ENCODE measurements at regions not wholly inside any gene's neighbourhood (a gene's known extent, or its start where the extent isn't known, plus 50 kb on each side); places are given as distances from the start of the nearest gene placed in this dataset.

DNA sequence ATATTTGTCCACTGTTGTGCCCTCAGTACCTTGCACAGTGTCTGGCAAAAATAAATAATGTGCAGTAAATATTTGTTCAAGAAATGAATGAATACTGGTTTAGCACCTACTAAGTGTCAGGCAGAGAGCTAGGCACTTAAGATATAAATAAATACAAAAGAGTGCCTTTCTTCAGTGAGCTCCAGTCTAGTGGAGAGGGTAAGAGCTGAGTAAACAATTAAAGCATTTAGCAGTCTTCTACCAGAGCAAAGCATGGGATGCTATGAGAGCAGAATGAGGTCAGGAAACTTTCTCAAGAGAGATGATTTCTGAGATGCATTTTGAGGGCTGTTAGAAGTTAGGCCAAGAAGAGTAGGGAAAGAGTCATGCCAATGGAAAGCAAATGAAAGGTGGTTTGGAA is 314.7 kb downstream of the DSC3 start:
- no peak for ATAC-seq
- TF ChIP-seq GLIS3 (CRISPR knock-in tag; IDR thresholded peaks at IDR 0.05) (no peak), ZFP3 (CRISPR knock-in tag; IDR thresholded peaks at IDR 0.05) (no peak), SNAI2 (CRISPR knock-in tag; IDR thresholded peaks at IDR 0.05) (no peak), OSR1 (CRISPR knock-in tag; IDR thresholded peaks at IDR 0.05) (no peak), ZNF70 (CRISPR knock-in tag; IDR thresholded peaks at IDR 0.05) (no peak), ZC3H10 (CRISPR knock-in tag; IDR thresholded peaks at IDR 0.05) (no peak), ZNF565 (CRISPR knock-in tag; conservative IDR thresholded peaks at IDR 0.05; ENCODE audit: low read depth) (no peak), RARB (CRISPR knock-in tag; IDR thresholded peaks at IDR 0.05) (no peak), ZNF8 (CRISPR knock-in tag; IDR thresholded peaks at IDR 0.05) (no peak), BACH2 (CRISPR knock-in tag; IDR thresholded peaks at IDR 0.05; ENCODE audit: borderline replicate concordance) (no peak), ESRRG (CRISPR knock-in tag; IDR thresholded peaks at IDR 0.05) (no peak), ISL1 (CRISPR knock-in tag; IDR thresholded peaks at IDR 0.05) (no peak), TOX (CRISPR knock-in tag; IDR thresholded peaks at IDR 0.05; ENCODE audit: borderline replicate concordance) (no peak), ARNTL (CRISPR knock-in tag; IDR thresholded peaks at IDR 0.05; ENCODE audit: borderline replicate concordance, low read depth) (no peak)
- TF ChIP-seq, protein P1, sequence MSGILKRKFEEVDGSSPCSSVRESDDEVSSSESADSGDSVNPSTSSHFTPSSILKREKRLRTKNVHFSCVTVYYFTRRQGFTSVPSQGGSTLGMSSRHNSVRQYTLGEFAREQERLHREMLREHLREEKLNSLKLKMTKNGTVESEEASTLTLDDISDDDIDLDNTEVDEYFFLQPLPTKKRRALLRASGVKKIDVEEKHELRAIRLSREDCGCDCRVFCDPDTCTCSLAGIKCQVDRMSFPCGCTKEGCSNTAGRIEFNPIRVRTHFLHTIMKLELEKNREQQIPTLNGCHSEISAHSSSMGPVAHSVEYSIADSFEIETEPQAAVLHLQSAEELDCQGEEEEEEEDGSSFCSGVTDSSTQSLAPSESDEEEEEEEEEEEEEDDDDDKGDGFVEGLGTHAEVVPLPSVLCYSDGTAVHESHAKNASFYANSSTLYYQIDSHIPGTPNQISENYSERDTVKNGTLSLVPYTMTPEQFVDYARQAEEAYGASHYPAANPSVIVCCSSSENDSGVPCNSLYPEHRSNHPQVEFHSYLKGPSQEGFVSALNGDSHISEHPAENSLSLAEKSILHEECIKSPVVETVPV (CRISPR knock-in tag; IDR thresholded peaks at IDR 0.05) = no peak
- TF ChIP-seq, protein P2, sequence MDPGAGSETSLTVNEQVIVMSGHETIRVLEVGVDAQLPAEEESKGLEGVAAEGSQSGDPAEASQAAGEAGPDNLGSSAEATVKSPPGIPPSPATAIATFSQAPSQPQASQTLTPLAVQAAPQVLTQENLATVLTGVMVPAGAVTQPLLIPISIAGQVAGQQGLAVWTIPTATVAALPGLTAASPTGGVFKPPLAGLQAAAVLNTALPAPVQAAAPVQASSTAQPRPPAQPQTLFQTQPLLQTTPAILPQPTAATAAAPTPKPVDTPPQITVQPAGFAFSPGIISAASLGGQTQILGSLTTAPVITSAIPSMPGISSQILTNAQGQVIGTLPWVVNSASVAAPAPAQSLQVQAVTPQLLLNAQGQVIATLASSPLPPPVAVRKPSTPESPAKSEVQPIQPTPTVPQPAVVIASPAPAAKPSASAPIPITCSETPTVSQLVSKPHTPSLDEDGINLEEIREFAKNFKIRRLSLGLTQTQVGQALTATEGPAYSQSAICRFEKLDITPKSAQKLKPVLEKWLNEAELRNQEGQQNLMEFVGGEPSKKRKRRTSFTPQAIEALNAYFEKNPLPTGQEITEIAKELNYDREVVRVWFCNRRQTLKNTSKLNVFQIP (CRISPR knock-in tag; IDR thresholded peaks at IDR 0.05; ENCODE audit: borderline replicate concordance, low read depth) = no peak

DNA sequence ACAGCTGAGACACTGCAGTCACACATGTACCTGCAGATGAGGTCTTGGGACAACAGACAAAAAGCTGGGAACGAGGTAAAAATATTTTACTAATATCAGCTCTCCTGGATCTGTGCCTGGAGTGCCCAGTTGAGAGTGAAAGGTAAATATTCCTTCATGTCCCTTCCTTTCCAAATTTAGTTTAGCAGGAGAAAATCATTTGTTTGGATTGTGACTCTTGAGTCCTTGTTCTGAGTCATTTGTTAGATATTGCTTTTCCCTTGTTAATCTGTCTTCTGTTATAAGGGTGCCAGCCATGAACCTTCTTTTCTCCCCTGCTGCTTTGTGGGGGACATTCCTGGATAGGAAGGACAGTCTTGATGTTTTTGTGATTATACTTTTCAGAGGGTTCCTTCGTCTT is 329.2 kb downstream of the DSC3 start:
- no peak for ATAC-seq
- TF ChIP-seq ARNTL (CRISPR knock-in tag; IDR thresholded peaks at IDR 0.05; ENCODE audit: borderline replicate concordance, low read depth) (no peak), ZNF8 (CRISPR knock-in tag; IDR thresholded peaks at IDR 0.05) (no peak), ZNF70 (CRISPR knock-in tag; IDR thresholded peaks at IDR 0.05) (no peak), ZC3H10 (CRISPR knock-in tag; IDR thresholded peaks at IDR 0.05) (no peak), PPARA (CRISPR knock-in tag; IDR thresholded peaks at IDR 0.05; ENCODE audit: borderline replicate concordance) (no peak), SNAI2 (CRISPR knock-in tag; IDR thresholded peaks at IDR 0.05) (no peak)
- TF ChIP-seq, protein P1 (CRISPR knock-in tag; IDR thresholded peaks at IDR 0.05) = no peak

DNA sequence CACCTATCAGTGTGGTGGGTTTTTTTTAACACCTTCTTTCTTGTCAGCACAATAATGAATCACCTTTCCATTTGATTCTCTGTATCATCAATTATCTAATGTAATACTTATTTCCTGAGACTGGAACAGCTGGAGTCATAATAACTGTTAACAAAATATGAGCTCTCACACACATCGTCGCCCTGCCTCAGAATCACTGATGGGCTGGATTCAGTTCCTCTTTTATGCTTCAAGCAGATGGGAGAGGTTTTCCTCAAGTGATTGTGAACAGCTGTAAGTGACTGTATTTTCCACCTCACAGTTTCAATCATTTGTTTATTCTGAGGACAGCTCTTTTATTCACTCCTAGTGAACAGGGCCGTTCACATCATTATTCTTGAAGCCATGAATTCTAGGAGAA is 330.2 kb downstream of the DSC3 start:
- no peak for ATAC-seq
- TF ChIP-seq SNAI2 (CRISPR knock-in tag; IDR thresholded peaks at IDR 0.05) (no peak), OSR1 (CRISPR knock-in tag; IDR thresholded peaks at IDR 0.05) (no peak), ZNF565 (CRISPR knock-in tag; conservative IDR thresholded peaks at IDR 0.05; ENCODE audit: low read depth) (no peak), CSDC2 (CRISPR knock-in tag; IDR thresholded peaks at IDR 0.05) (no peak), BACH2 (CRISPR knock-in tag; IDR thresholded peaks at IDR 0.05; ENCODE audit: borderline replicate concordance) (no peak), ESRRG (CRISPR knock-in tag; IDR thresholded peaks at IDR 0.05) (no peak), ZFP30 (CRISPR knock-in tag; IDR thresholded peaks at IDR 0.05) (no peak), ZNF70 (CRISPR knock-in tag; IDR thresholded peaks at IDR 0.05) (no peak), ZNF8 (CRISPR knock-in tag; IDR thresholded peaks at IDR 0.05) (no peak)
- TF ChIP-seq, protein P3, sequence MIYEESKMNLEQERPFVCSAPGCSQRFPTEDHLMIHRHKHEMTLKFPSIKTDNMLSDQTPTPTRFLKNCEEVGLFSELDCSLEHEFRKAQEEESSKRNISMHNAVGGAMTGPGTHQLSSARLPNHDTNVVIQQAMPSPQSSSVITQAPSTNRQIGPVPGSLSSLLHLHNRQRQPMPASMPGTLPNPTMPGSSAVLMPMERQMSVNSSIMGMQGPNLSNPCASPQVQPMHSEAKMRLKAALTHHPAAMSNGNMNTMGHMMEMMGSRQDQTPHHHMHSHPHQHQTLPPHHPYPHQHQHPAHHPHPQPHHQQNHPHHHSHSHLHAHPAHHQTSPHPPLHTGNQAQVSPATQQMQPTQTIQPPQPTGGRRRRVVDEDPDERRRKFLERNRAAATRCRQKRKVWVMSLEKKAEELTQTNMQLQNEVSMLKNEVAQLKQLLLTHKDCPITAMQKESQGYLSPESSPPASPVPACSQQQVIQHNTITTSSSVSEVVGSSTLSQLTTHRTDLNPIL (CRISPR knock-in tag; IDR thresholded peaks at IDR 0.05; ENCODE audit: low read depth) = no peak

DNA sequence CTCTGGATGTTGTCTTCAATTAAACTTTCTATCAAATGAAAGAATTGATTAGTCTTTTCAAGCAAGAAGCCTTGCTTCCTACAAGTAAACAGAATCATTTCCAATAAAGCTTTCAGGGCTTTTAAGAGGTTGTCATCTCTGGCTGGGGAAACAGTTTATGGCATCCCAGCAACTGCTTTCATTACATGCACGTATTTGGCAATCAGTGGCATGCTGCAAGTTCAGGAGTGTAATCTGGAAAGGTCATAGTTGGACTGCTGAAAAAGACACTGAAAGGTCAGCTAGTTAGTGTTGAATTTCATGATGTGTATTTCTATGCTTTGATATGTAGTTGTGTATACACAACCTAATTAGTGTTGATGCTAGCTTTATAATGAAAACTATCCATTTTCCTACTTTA is 332.9 kb downstream of the DSC3 start:
- TF ChIP-seq, protein P3 (CRISPR knock-in tag; IDR thresholded peaks at IDR 0.05; ENCODE audit: low read depth) = no peak
- no peak for TF ChIP-seq ZFP3 (CRISPR knock-in tag; IDR thresholded peaks at IDR 0.05)
- TF ChIP-seq ARNTL (CRISPR knock-in tag; IDR thresholded peaks at IDR 0.05; ENCODE audit: borderline replicate concordance, low read depth) = no peak
- no peak for TF ChIP-seq ZC3H10 (CRISPR knock-in tag; IDR thresholded peaks at IDR 0.05)
- TF ChIP-seq OSR1 (CRISPR knock-in tag; IDR thresholded peaks at IDR 0.05) = no peak
- no peak for TF ChIP-seq TCF4 (CRISPR knock-in tag; IDR thresholded peaks at IDR 0.05; ENCODE audit: borderline replicate concordance)
- TF ChIP-seq ISL1 (CRISPR knock-in tag; IDR thresholded peaks at IDR 0.05) = no peak
- TF ChIP-seq ESRRG (CRISPR knock-in tag; IDR thresholded peaks at IDR 0.05) = no peak
- TF ChIP-seq, protein P2 (CRISPR knock-in tag; IDR thresholded peaks at IDR 0.05; ENCODE audit: borderline replicate concordance, low read depth) = no peak
- no peak for TF ChIP-seq PPARA (CRISPR knock-in tag; IDR thresholded peaks at IDR 0.05; ENCODE audit: borderline replicate concordance)
- ATAC-seq = no peak

All from SK-N-SH treated with all-trans-retinoic acid at 6 μM for 48 hours (cell line).